ENCODE measurements at regions not wholly inside any gene's neighbourhood (a gene's known extent, or its start where the extent isn't known, plus 50 kb on each side); places are given as distances from the start of the nearest gene placed in this dataset.

GRCh38 chr1:29579821-29580425 lies 343.6 kb downstream of the PTPRU start:
- Mint-ChIP-seq H3K36me3 (ENCODE audit: low read depth, unreplicated experiment) (no peaks in the 10 kb centered on the region), H3K27ac (ENCODE audit: unreplicated experiment) (no peak overlapping the region), H3K4me3 (ENCODE audit: unreplicated experiment) (no peak overlapping the region), H3K4me1 (ENCODE audit: unreplicated experiment) (no peaks in the 10 kb centered on the region), H3K27me3 (ENCODE audit: unreplicated experiment) (no peaks in the 10 kb centered on the region), H3K9me3 (ENCODE audit: unreplicated experiment) (no peaks in the 10 kb centered on the region)
- DNase-seq (ENCODE audit: low spot score): no peak
- no peak for TF ChIP-seq CTCF (IDR thresholded peaks at IDR 0.05; ENCODE audit: unreplicated experiment)

- DNase-seq (ENCODE audit: low spot score): no peak
- Mint-ChIP-seq H3K9me3 (ENCODE audit: unreplicated experiment) (no peaks in the 10 kb centered on the region), H3K4me1 (ENCODE audit: unreplicated experiment) (no peaks in the 10 kb centered on the region), H3K4me3 (ENCODE audit: unreplicated experiment) (no peak overlapping the region), H3K36me3 (ENCODE audit: low read depth, unreplicated experiment) (no peaks in the 10 kb centered on the region), H3K27me3 (ENCODE audit: unreplicated experiment) (peaks cover 5% of the 10 kb centered on the region), H3K27ac (ENCODE audit: unreplicated experiment) (no peak overlapping the region)
- no peak for TF ChIP-seq CTCF (IDR thresholded peaks at IDR 0.05; ENCODE audit: unreplicated experiment)
Observed at GRCh38 chr1:29577512-29577911, 341.2 kb downstream of the PTPRU start.

GRCh38 chr1:29576510-29576909 lies 340.2 kb downstream of the PTPRU start:
- no peaks in the 10 kb centered on the region for H3K36me3 Mint-ChIP-seq (ENCODE audit: low read depth, unreplicated experiment)
- peaks cover 7% of the 10 kb centered on the region for H3K27me3 Mint-ChIP-seq (ENCODE audit: unreplicated experiment)
- no peaks in the 10 kb centered on the region for H3K4me1 Mint-ChIP-seq (ENCODE audit: unreplicated experiment)
- no peak overlapping the region for H3K4me3 Mint-ChIP-seq (ENCODE audit: unreplicated experiment)
- H3K27ac Mint-ChIP-seq (ENCODE audit: unreplicated experiment): no peak overlapping the region
- DNase-seq (ENCODE audit: low spot score): no peak
- TF ChIP-seq CTCF (IDR thresholded peaks at IDR 0.05; ENCODE audit: unreplicated experiment): no peak
- H3K9me3 Mint-ChIP-seq (ENCODE audit: unreplicated experiment): no peaks in the 10 kb centered on the region

GRCh38 chr1:29575826-29576225 lies 339.5 kb downstream of the PTPRU start:
- no peak overlapping the region for H3K4me3 Mint-ChIP-seq (ENCODE audit: unreplicated experiment)
- H3K9me3 Mint-ChIP-seq (ENCODE audit: unreplicated experiment): no peaks in the 10 kb centered on the region
- no peak for TF ChIP-seq CTCF (IDR thresholded peaks at IDR 0.05; ENCODE audit: unreplicated experiment)
- H3K4me1 Mint-ChIP-seq (ENCODE audit: unreplicated experiment): no peaks in the 10 kb centered on the region
- peaks cover 7% of the 10 kb centered on the region for H3K27me3 Mint-ChIP-seq (ENCODE audit: unreplicated experiment)
- no peaks in the 10 kb centered on the region for H3K36me3 Mint-ChIP-seq (ENCODE audit: low read depth, unreplicated experiment)
- DNase-seq (ENCODE audit: low spot score): no peak
- H3K27ac Mint-ChIP-seq (ENCODE audit: unreplicated experiment): no peak overlapping the region

GRCh38 chr1:29575277-29575676 lies 339.0 kb downstream of the PTPRU start:
- DNase-seq (ENCODE audit: low spot score): no peak
- Mint-ChIP-seq H3K4me3 (ENCODE audit: unreplicated experiment) (no peak overlapping the region), H3K4me1 (ENCODE audit: unreplicated experiment) (no peaks in the 10 kb centered on the region), H3K9me3 (ENCODE audit: unreplicated experiment) (no peaks in the 10 kb centered on the region), H3K27me3 (ENCODE audit: unreplicated experiment) (peaks cover 7% of the 10 kb centered on the region), H3K36me3 (ENCODE audit: low read depth, unreplicated experiment) (no peaks in the 10 kb centered on the region), H3K27ac (ENCODE audit: unreplicated experiment) (no peak overlapping the region)
- no peak for TF ChIP-seq CTCF (IDR thresholded peaks at IDR 0.05; ENCODE audit: unreplicated experiment)

Data from endothelial cell (in vitro differentiated cells).